Fibroblast of lung (primary cell): ENCODE measurements at regions not wholly inside any gene's neighbourhood (a gene's known extent, or its start where the extent isn't known, plus 50 kb on each side); places are given as distances from the start of the nearest gene placed in this dataset.

Experiments
- CTCF ChIP-seq, 2 donors: IDR thresholded peaks in 1 of 2; conservative IDR thresholded peaks in 1 of 2; 1 replicate in 1 of 2; 2 replicates in 1 of 2; pipeline ENCODE4 v1.5.1; 2011 to 2012; ENCODE audit warnings: low read length in 2 of 2, control low read depth in 1 of 2, inconsistent platforms in 1 of 2, low read depth in 1 of 2, mild to moderate bottlenecking in 1 of 2
- EZH2 ChIP-seq: IDR thresholded peaks from 2 replicates; pipeline ENCODE4 v1.5.1; 2012; ENCODE audit warnings: low read length, control low read depth, mild to moderate bottlenecking; ENCODE audit errors: missing control alignments

- no peak for TF ChIP-seq EZH2
- no peak for TF ChIP-seq CTCF (conservative IDR thresholded peaks at IDR 0.05 in 1 of 2, IDR thresholded peaks at IDR 0.05 in 1 of 2; ENCODE audit: low read depth in 1 of 2, low read length in 2 of 2)
These were observed 345.7 kb downstream of the GLRX3 start for GRCh38 chr10:130481936-130482335.
